Stimulated activated CD4-positive, alpha-beta T cell treated with anti-CD3 and anti-CD28 coated beads, Interleukin-2, amount 100 ng/mL, for 24 hours (primary cell): ENCODE measurements at regions not wholly inside any gene's neighbourhood (a gene's known extent, or its start where the extent isn't known, plus 50 kb on each side); places are given as distances from the start of the nearest gene placed in this dataset.
"Not testable (repeated sequence)": the region's sequence is repeated elsewhere in the genome, so short reads cannot be mapped to it uniquely, and the experiment has no call there.

Experiments used
- DNase-seq, 2 donors: peaks; one replicate each; pipeline ENCODE4 v3.0.0-alpha.2; 2020

- DNase-seq: not testable (repeated sequence)
These were observed 1396.3 kb downstream of the RPIA start for GRCh38 chr2:90087792-90088191.

- DNase-seq: not testable (repeated sequence)
These were observed 1402.2 kb downstream of the RPIA start for GRCh38 chr2:90093571-90094270.

DNA sequence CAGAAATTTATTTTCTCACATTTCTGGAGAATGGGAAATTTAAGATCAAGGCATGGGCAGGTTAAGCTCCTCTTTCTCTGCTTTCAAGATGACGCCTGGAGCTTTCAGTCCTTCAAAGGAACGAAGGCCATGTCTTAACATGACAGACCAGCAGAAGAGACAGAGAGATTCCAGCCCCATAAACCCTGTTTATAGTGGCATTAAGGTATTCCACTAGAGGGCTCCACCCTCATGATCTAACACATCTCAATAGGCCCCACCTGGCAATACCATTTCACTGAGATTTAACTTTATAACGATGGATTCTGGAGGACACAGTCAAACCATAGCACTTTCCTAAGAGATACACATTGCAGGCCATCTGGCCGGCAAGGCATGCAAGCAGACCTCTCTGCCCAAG lies 1406.1 kb downstream of the RPIA start:
- not testable (repeated sequence) for DNase-seq

DNA sequence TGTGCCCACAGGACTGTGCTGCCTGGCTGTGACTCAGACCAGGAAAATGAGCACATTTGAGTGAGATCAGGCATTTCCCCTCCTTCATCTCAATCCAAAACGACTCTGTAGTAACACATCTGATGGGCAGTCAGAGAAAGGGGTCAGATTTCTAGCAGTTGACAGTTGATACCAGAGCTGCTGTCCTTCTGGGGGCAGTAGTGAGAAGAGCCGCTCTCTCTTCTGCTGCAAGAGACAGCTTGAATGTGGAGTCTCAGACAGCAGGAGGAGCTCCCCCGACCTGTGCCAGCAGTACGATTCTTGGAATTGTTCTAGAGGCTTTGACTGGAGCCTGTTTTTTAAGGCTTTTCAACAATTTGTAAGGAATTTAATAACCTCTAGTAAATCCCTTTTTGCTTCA lies 1413.7 kb downstream of the RPIA start:
- DNase-seq: not testable (repeated sequence)

- not testable (repeated sequence) for DNase-seq
These were observed 1431.9 kb downstream of the RPIA start for GRCh38 chr2:90123409-90123808.

- DNase-seq: not testable (repeated sequence)
These were observed 1447.6 kb downstream of the RPIA start for GRCh38 chr2:90139046-90139445.

DNA sequence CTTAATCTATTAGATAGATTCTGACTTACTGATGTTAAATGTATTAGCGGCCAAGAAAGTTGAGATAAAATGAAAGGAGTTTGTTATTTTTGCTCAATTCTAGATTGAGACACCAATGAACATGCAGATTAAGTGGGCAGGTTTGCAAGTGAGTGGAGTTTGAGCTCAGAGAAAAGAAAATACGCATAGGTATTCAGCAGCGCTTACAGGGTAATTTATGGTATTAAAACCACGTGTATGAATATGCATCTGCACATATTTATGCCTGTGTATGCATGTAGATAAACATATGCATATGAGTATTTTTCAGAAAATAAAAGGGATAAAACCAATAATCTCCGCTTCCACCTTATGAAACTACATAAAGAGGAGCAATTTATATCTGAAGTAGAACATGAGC lies 1450.1 kb downstream of the RPIA start:
- not testable (repeated sequence) for DNase-seq

GRCh38 chr2:90151805-90152204 lies 1460.3 kb downstream of the RPIA start:
- DNase-seq: not testable (repeated sequence)

- not testable (repeated sequence) for DNase-seq
These were observed 1479.5 kb downstream of the RPIA start for GRCh38 chr2:90170978-90171377.

GRCh38 chr2:90173081-90173480 lies 1481.6 kb downstream of the RPIA start:
- not testable (repeated sequence) for DNase-seq

DNA sequence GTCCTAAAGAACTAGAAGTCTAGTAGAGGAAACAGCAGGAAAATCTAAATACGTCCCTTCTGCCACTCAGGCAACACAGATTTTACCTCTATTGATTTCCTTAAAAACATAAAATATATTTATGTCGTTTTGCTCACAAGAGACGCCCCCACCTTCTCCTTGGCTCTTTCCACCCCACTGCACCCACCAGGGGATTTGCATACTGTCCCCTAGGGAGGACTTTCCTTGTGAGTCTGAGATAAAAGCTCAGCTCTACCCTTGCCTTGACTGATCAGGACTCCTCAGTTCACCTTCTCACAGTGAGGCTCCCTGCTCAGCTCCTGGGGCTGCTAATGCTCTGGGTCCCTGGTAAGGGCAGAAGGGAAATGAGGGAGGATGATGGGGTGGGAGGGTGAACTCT lies 1488.1 kb downstream of the RPIA start:
- DNase-seq: not testable (repeated sequence)

GRCh38 chr2:90207454-90208058 lies 1516.1 kb downstream of the RPIA start:
- DNase-seq: no peak

DNA sequence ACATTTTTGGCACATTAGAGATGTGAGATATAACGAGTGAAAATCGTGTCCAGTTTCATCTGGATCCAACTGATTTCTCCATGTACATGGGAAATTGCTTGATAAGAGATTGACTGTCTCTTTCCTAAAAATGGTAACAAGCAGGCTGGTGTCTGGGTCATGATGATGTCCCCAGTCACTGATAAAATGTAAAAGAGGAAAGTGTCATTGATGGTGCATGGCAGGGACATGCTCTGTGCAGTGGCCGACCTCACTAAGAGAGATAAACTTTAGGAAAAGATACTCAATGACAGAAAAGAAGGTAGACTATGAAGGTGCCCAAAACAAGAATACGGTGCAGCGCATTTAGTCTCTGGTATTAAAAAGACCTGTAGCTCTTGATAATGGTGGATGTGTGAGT lies 1517.5 kb downstream of the RPIA start:
- DNase-seq: no peak

DNA sequence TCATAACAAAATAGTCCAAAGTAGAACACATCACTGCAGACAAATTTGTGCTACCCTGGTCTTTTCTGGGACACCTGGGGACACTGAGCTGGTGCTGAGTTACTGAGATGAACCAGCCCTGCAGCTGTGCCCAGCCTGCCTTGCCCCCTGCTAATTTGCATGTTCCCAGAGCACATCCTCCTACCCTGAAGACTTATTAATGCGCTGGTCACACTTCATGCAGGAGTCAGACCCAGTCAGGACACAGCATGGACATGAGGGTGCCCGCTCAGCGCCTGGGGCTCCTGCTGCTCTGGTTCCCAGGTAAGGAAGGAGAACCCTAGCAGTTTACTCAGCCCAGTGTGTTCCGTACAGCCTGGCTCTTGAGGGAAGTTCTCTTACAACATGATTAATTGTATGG lies 1518.3 kb downstream of the RPIA start:
- DNase-seq: no peak

GRCh38 chr2:90215880-90216279 lies 1524.4 kb downstream of the RPIA start:
- DNase-seq: not testable (repeated sequence)

DNA sequence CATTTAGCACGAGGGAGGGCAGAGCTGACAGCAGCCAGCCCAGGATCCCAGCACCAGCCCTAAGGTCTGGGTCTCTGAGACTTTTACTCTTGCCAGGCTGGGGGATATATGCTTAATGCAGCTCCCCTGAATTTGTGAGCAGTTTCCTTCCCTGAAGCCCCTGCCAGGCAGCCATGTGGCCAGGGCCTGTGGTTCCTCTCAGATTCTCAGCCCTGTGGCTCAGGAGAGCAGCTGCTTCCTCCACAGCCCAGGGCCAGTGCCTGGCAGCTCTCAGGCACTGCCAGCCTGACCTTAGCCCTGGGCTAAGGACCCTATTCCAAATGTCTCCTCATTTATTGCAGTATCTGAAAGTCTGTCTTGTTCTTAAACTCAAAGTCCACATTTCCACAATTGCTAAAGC lies 1525.3 kb downstream of the RPIA start:
- DNase-seq: not testable (repeated sequence)

GRCh38 chr2:90218534-90218933 lies 1527.1 kb downstream of the RPIA start:
- DNase-seq: not testable (repeated sequence)

DNA sequence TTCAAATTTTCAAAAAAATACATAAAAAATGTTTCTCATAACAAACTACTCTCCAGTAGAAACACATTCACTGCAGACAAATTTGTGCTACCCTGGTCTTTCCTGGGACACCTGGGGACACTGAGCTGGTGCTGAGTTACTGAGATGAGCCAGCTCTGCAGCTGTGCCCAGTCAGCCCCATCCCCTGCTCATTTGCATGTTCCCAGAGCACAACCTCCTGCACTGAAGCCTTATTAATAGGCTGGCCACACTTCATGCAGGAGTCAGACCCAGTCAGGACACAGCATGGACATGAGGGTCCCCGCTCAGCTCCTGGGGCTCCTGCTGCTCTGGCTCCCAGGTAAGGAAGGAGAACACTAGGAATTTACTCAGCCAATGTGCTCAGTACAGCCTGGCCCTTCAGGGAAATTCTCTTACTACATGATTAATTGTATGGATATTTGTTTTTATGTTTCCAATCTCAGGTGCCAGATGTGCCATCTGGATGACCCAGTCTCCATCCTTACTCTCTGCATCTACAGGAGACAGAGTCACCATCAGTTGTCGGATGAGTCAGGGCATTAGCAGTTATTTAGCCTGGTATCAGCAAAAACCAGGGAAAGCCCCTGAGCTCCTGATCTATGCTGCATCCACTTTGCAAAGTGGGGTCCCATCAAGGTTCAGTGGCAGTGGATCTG lies 1529.3 kb downstream of the RPIA start:
- not testable (repeated sequence) for DNase-seq

DNA sequence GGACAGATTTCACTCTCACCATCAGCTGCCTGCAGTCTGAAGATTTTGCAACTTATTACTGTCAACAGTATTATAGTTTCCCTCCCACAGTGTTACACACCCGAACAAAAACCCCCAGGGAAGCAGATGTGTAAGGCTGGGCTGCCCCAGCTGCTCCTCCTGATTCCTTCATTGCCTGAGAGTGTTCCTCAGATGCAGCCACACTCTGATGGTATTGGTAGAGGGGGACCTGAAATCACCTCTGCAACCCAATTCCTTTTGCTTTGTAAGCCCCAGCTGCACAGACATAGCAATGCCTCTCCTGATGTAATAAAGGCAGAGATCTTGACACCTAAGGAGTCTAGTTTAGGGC lies 1529.8 kb downstream of the RPIA start:
- no peak for DNase-seq

- not testable (repeated sequence) for DNase-seq
These were observed 1533.3 kb downstream of the RPIA start for GRCh38 chr2:90224767-90225166.

GRCh38 chr2:90226465-90227072 lies 1535.1 kb downstream of the RPIA start:
- not testable (repeated sequence) for DNase-seq

DNA sequence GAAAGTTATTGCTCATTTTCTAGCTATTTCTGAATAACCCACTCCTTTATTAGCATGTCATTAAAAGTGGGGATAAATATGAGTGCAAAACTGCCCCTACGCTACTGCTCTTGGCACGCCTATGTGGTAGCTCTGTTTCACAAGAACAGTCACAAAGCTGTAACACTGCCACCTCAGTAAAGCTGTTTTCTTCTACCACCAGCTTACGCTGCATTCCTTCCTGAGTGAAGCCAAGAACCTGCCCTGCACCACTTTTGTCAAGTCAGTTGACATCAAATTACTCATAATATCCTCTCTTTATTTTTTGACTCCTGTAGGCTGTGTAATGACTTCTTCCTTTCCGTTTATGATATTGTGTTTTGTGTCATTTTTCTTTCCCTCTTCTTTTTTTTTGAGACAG lies 1539.7 kb downstream of the RPIA start:
- not testable (repeated sequence) for DNase-seq

DNA sequence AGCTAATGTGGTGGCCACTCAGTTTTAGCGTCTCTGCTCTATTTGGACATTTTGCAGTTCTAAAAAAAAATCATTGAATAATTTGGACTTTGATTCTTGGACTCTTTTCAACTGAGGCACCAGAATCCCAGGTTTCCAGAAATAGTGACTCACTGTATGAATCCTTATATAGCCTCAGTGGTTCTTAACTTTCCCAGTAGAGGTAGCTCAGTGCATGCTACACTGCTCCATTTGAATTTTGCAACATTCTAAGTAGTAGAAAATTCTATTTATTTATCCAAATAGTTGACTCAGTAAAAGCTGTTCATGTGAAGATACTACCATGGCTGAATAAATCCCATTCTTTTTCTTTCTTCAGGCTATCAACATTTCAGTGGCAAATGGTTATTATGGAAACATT lies 1544.0 kb downstream of the RPIA start:
- not testable (repeated sequence) for DNase-seq

DNA sequence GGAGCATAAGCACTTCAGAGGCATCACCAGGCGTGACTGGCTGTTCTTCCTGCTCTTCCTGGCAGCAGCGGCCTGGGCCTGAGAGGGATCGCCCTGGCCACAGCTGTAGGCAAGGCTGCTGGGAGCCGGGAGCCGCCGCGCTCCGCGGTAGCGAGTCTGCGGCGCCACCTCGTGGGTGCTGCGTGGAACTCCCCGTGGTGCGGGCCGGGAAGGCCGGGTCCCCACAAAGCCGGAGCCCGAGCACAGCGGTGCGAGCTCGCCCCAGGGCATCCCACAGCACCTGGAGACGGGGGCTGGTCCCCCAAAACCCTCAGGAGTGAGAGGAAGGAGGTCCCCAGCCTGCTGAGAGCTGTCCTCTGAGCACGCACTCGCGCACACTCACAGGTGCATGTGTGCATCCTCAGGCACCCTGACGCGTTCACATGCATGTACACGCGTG lies 1546.5 kb downstream of the RPIA start:
- DNase-seq: peak in 1 of 2 donors; percentile 14
